HepG2 (cell line): ENCODE measurements at regions not wholly inside any gene's neighbourhood (a gene's known extent, or its start where the extent isn't known, plus 50 kb on each side); places are given as distances from the start of the nearest gene placed in this dataset.

Experiments used
- ATAC-seq: fragments of 200-7000 bp; cut with Tn5 transposase; 3 replicates; pipeline ENCODE4 v1.9.1; 2020; ENCODE audit warnings: mild to moderate bottlenecking, moderate library complexity
- BruUV-seq: library from RNA; stranded (reverse); fragments of 400-500 nt; replicated peaks from 2 replicates; lab custom pipeline; 2021; lab: Mats Ljungman, UMichigan
- CTCF ChIA-PET: fragments of 300-600 bp; formaldehyde crosslinking; extraction: SDS; loops from one replicate; lab custom pipeline; 2021; ENCODE audit warnings: low total read pairs, inconsistent platforms, low intra/inter-chr PET ratio; lab: Yijun Ruan, JAX
- POLR2A ChIA-PET: fragments of 350-600 bp; sonication (Branson Sonifier 250); formaldehyde crosslinking; loops from one replicate; lab custom pipeline; 2020; ENCODE audit warnings: antibody characterized with exemption, inconsistent platforms; lab: Yijun Ruan, JAX
- DNase-seq: peaks from one replicate; pipeline ENCODE4 v3.0.0-alpha.2; 2015; ENCODE audit warnings: low spot score
- FAIRE-seq: peaks from 3 replicates; lab custom pipeline; 2011; peaks lifted over from hg19 to GRCh38; lab: Jason Lieb, UNC
- H2AFZ ChIP-seq: one replicate; pipeline ENCODE4 v1.6.1; 2011; ENCODE audit warnings: low read length, inconsistent platforms
- H3K27ac ChIP-seq: fragments of 300-600 bp; 3 replicates; pipeline ENCODE4 v1.8.0; 2011; ENCODE audit warnings: mixed run types, mild to moderate bottlenecking, mixed read lengths, low read length, inconsistent platforms; ENCODE audit not compliant: insufficient read depth; ENCODE audit errors: extremely low read length
- H3K27me3 ChIP-seq, 2 experiments: fragments of 200-600 bp in 1 of 2; 2 replicates in 1 of 2; 3 replicates in 1 of 2; pipeline versions ENCODE4 v1.6.0 to v1.8.0; 2011; ENCODE audit warnings: low read length in 2 of 2, mild to moderate bottlenecking in 2 of 2, moderate library complexity in 2 of 2, inconsistent platforms in 1 of 2; ENCODE audit not compliant: insufficient read depth in 2 of 2, control insufficient read depth in 1 of 2
- H3K36me3 ChIP-seq, 2 experiments: fragments of 200-600 bp in 1 of 2; replicated peaks in 1 of 2; 2 replicates in 1 of 2; 3 replicates in 1 of 2; pipeline versions ENCODE4 v1.5.1 to v1.8.0; 2011; ENCODE audit warnings: low read length in 2 of 2, inconsistent platforms in 1 of 2; ENCODE audit not compliant: insufficient read depth in 2 of 2, control insufficient read depth in 1 of 2
- H3K4me1 ChIP-seq: 2 replicates; pipeline ENCODE4 v1.5.1; 2012; ENCODE audit warnings: low read length, inconsistent platforms; ENCODE audit not compliant: insufficient read depth
- H3K4me2 ChIP-seq: 2 replicates; pipeline ENCODE4 v1.6.0; 2011; ENCODE audit warnings: low read depth, low read length, inconsistent platforms
- H3K4me3 ChIP-seq, 3 experiments: fragments of 200-600 bp in 1 of 3; sonication (generic), shearing (Covaris generic) in 1 of 3; replicated peaks in 1 of 3; 2 replicates each; pipeline ENCODE4 v1.5.1; 2011 to 2016; ENCODE audit warnings: low read length in 3 of 3, inconsistent platforms in 2 of 3, low read depth in 2 of 3, mild to moderate bottlenecking in 2 of 3, control low read depth in 1 of 3, mixed read lengths in 1 of 3; ENCODE audit not compliant: insufficient read depth in 1 of 3
- H3K79me2 ChIP-seq: one replicate; pipeline ENCODE4 v1.6.1; 2011; ENCODE audit warnings: low read length, inconsistent platforms; ENCODE audit not compliant: insufficient read depth
- H3K9ac ChIP-seq: 2 replicates; pipeline ENCODE4 v1.6.0; 2011; ENCODE audit warnings: mild to moderate bottlenecking, low read depth, low read length, inconsistent platforms; ENCODE audit not compliant: insufficient read depth
- H3K9me3 ChIP-seq: 2 replicates; pipeline ENCODE4 v1.5.1; 2012; ENCODE audit warnings: mild to moderate bottlenecking, low read length
- H4K20me1 ChIP-seq: 2 replicates; pipeline ENCODE4 v1.6.0; 2011; ENCODE audit warnings: inconsistent platforms, mild to moderate bottlenecking, low read length, moderate library complexity; ENCODE audit not compliant: insufficient read depth
- CHCHD3 ChIP-seq: sonication (generic); formaldehyde crosslinking; IDR thresholded peaks from 2 replicates; pipeline ENCODE4 v1.8.0; 2022; ENCODE audit warnings: mild to moderate bottlenecking, missing genetic modification reagents, moderate library complexity
- CREM ChIP-seq, 2 experiments: sonication (generic) in 1 of 2; formaldehyde crosslinking in 1 of 2; IDR thresholded peaks; 2 replicates each; pipeline versions ENCODE4 v1.4.0 to v1.6.1; 2016 to 2020; ENCODE audit warnings: antibody characterized with exemption in 1 of 2, mild to moderate bottlenecking in 1 of 2, missing genetic modification reagents in 1 of 2
- ESRRA ChIP-seq: sonication (generic); formaldehyde crosslinking; IDR thresholded peaks from 2 replicates; pipeline ENCODE4 v1.5.1; 2020; ENCODE audit warnings: mild to moderate bottlenecking, low read depth, missing genetic modification reagents
- KAT2B ChIP-seq: fragments of 150-350 bp; IDR thresholded peaks from 2 replicates; pipeline ENCODE4 v1.6.1; 2014; ENCODE audit warnings: low read depth, low read length, borderline replicate concordance
- LBX2 ChIP-seq: sonication (generic); formaldehyde crosslinking; IDR thresholded peaks from 2 replicates; pipeline ENCODE4 v1.5.0; 2020; ENCODE audit warnings: missing genetic modification reagents, mild to moderate bottlenecking, borderline replicate concordance
- SRSF4 ChIP-seq: fragments of 200-400 bp; formaldehyde crosslinking; IDR thresholded peaks from one replicate; pipeline ENCODE4 v1.6.1; 2018; ENCODE audit warnings: mild to moderate bottlenecking, low read depth, low read length, moderate library complexity; ENCODE audit not compliant: poor library complexity, severe bottlenecking
- ZHX2 ChIP-seq, 2 experiments: sonication (generic) in 1 of 2; formaldehyde crosslinking in 1 of 2; IDR thresholded peaks; 2 replicates each; pipeline versions ENCODE4 v1.6.1 to v1.9.0; 2014 to 2022; ENCODE audit warnings: antibody characterized with exemption in 1 of 2, borderline replicate concordance in 1 of 2, inconsistent platforms in 1 of 2, low read depth in 1 of 2, missing genetic modification reagents in 1 of 2
- ZNF253 ChIP-seq: sonication (generic); formaldehyde crosslinking; IDR thresholded peaks from 2 replicates; pipeline ENCODE4 v1.8.0; 2022; ENCODE audit warnings: mild to moderate bottlenecking, missing genetic modification reagents, borderline replicate concordance
- ZNF263 ChIP-seq: sonication (generic); formaldehyde crosslinking; IDR thresholded peaks from 2 replicates; pipeline ENCODE4 v1.4.0; 2020; ENCODE audit warnings: missing genetic modification reagents
- ZNF775 ChIP-seq: sonication (generic); formaldehyde crosslinking; IDR thresholded peaks from 2 replicates; pipeline ENCODE4 v1.4.0; 2020; ENCODE audit warnings: missing genetic modification reagents, mild to moderate bottlenecking, moderate library complexity, borderline replicate concordance
- ZNF883 ChIP-seq: sonication (generic); formaldehyde crosslinking; IDR thresholded peaks from 2 replicates; pipeline ENCODE4 v1.5.1; 2020; ENCODE audit warnings: mild to moderate bottlenecking, missing genetic modification reagents; ENCODE audit errors: not compliant biosample characterization
- WGBS: methylation state at CpG from one replicate; pipeline ENCODE4 v1.1.6; 2017; ENCODE audit warnings: low lambda C conversion rate; 5-methylcytosine and 5-hydroxymethylcytosine counted together
- in situ Hi-C: cut with HindIII; loops from 2 replicates; pipeline ENCODE4 v1.10.0; 2017; ENCODE audit warnings: low pct_unique_long_range_greater_than_20kb; ENCODE audit not compliant: extremely low pct_ligation_motif_present
- intact Hi-C: fragments of 100-400 bp; cut with micrococcal nuclease; formaldehyde crosslinking; loops from one replicate; pipeline ENCODE4 v1.10.0; 2022; ENCODE audit not compliant: unreplicated experiment

GRCh38 chr2:183495079-183495478 is 370.8 kb downstream of the NUP35 start:
- no peak overlapping the region for H3K27ac ChIP-seq
- 0% methylated on average over 2 of the region's 2 CpGs for WGBS
- TF ChIP-seq CREM (IDR thresholded peaks at IDR 0.05): no peak
- no peak for TF ChIP-seq CREM (CRISPR knock-in tag; IDR thresholded peaks at IDR 0.05)
- no peak for TF ChIP-seq CHCHD3 (CRISPR knock-in tag)
- TF ChIP-seq SRSF4: no peak
- no peak for TF ChIP-seq LBX2 (CRISPR knock-in tag)
- no peak for TF ChIP-seq KAT2B
- TF ChIP-seq ZNF775: no peak
- no peak for TF ChIP-seq ESRRA (CRISPR knock-in tag)
- H2AFZ ChIP-seq: no peak overlapping the region
- H3K4me1 ChIP-seq: no peaks in the 10 kb centered on the region
- BruUV-seq: no TSS peak
- H3K36me3 ChIP-seq: no peaks in the 10 kb centered on the region
- ChIA-PET CTCF (no interaction called here), POLR2A (no interaction called here)
- ATAC-seq (no peak), DNase-seq (no peak), FAIRE-seq (no peak)
- H3K4me3 ChIP-seq: no peak overlapping the region
- no peak overlapping the region for H3K9ac ChIP-seq
- H3K27me3 ChIP-seq: no peaks in the 10 kb centered on the region
- in situ Hi-C loops: no loop called here
- H3K4me2 ChIP-seq: no peak overlapping the region
- intact Hi-C loops: no loop called here
- H3K9me3 ChIP-seq: no peaks in the 10 kb centered on the region
- H3K79me2 ChIP-seq: no peaks in the 10 kb centered on the region
- H4K20me1 ChIP-seq: no peaks in the 10 kb centered on the region

DNA sequence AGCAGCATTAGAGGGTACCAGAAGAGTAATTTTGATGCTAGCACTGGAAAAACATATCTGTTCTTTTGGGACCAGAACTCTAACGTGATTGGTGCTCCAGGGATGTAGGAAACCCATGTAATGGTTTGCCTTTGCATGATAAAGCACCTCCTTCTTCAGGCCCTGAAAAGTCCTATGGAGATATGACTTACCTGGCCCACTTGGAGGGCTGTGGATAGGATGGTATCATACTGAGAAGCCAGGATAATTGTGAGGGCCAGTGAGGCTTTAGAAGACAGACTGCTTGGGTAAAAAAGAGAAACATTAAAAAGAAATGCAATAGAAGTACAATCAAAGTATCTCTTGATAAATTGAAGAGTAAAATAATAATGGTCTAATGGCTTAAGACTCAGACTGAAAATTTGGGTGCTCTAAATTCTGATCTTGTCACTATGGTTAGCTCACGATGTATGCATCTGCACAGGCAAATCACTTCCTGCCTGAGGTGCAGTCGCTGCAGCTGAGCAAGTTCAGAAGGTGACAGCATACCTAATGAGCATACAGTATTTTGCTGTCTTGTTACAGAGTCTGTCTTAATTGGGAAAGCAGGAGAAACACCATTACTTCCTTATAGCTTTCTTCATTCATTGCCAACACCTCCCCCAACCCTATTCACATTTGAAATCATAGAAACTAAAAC is 371.5 kb downstream of the NUP35 start:
- H3K36me3 ChIP-seq: no peaks in the 10 kb centered on the region
- peaks cover 4% of the 10 kb centered on the region; the same call in 1 of the 2 replicates for H3K9me3 ChIP-seq
- DNase-seq (no peak), ATAC-seq (no peak), FAIRE-seq (peak; percentile 30)
- no peak overlapping the region for H3K27ac ChIP-seq
- no peaks in the 10 kb centered on the region for H3K4me1 ChIP-seq
- H3K9ac ChIP-seq: no peak overlapping the region
- intact Hi-C loops (no loop called here), in situ Hi-C loops (no loop called here)
- no peaks in the 10 kb centered on the region for H3K79me2 ChIP-seq
- no peaks in the 10 kb centered on the region for H4K20me1 ChIP-seq
- H3K4me2 ChIP-seq: no peak overlapping the region
- BruUV-seq: no TSS peak
- WGBS: 2% methylated on average over 3 of the region's 3 CpGs
- ChIA-PET CTCF (no interaction called here), POLR2A (no interaction called here)
- H2AFZ ChIP-seq: no peak overlapping the region
- no peak overlapping the region for H3K4me3 ChIP-seq
- no peaks in the 10 kb centered on the region for H3K27me3 ChIP-seq
- TF ChIP-seq ZNF263 (no peak), ZNF883 (CRISPR knock-in tag) (no peak), ZHX2 (IDR thresholded peaks at IDR 0.05; ENCODE audit: low read depth) (no peak), ZHX2 (CRISPR knock-in tag; IDR thresholded peaks at IDR 0.05; ENCODE audit: borderline replicate concordance) (no peak), ZNF253 (CRISPR knock-in tag) (no peak)
